GM19043 (cell line): ENCODE measurements at regions not wholly inside any gene's neighbourhood (a gene's known extent, or its start where the extent isn't known, plus 50 kb on each side); places are given as distances from the start of the nearest gene placed in this dataset.
"Not testable (repeated sequence)": the region's sequence is repeated elsewhere in the genome, so short reads cannot be mapped to it uniquely, and the experiment has no call there.

Experiments used
- ATAC-seq: cut with Tn5 transposase; IDR thresholded peaks from one replicate; pipeline ENCODE4 v1.9.1; 2021; ENCODE audit warnings: low read depth; ENCODE audit not compliant: unreplicated experiment

DNA sequence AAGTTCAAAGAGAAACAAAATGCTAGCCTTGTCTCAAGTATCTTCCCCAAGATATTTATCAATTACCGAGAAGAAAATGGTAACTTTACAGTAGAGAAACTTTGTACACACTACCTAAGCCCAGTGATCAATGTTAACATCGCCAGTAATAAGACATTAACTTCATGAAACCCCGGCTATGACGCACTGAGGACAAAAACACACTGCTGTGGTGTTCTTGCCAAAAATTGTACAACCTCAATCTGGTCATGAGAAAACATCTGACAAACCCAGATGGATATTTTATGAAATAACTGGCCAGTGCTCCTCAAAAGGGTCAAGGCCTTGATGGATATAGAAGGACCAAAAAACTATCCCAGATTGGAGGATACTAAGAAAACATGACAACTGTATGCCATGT is 85.5 kb upstream of the DTNBP1 start:
- no peak for ATAC-seq

DNA sequence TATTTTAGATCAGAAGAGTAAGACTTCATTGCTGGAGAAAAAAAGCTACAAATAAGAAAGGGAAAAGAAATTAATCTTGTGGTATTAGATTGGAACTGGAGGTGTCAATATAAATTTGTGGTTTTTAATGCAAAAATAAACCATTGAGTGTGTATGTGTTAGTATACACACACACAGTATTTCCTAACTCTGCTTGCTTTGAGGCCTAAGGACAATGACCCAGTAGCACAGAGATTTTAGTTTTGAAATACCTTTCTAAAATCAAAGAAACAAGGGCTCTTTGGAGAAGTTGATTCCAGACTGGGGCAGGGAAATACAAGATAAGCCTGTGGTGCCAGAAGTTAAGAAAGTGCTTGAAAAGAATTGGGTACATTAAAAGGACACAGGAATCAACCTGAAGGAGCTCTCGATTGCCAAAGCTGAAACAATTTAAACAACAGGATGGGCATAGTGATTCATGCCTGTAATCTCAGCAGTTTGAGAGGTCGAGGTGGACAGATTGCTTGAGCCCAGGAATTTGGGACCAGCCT is 84.6 kb upstream of the DTNBP1 start:
- ATAC-seq: no peak

DNA sequence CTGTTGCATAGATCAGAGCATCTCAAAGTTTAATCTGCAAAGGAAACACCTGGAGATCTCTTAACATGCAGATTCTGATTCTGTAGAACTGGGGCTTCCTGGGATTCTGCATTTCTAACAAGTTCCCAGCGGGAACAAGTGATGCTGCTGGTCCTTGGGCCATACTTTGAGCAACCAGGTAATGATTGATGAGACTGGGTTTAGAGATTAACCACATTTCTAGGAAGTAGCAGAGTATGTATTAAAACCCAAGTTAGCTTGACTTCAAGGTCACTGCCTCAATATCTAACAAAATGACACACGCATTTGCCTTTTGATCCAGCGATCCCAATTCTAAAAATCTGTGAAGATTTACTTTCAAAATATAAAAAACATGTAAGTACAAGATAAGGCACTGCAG is 83.0 kb upstream of the DTNBP1 start:
- ATAC-seq: no peak

DNA sequence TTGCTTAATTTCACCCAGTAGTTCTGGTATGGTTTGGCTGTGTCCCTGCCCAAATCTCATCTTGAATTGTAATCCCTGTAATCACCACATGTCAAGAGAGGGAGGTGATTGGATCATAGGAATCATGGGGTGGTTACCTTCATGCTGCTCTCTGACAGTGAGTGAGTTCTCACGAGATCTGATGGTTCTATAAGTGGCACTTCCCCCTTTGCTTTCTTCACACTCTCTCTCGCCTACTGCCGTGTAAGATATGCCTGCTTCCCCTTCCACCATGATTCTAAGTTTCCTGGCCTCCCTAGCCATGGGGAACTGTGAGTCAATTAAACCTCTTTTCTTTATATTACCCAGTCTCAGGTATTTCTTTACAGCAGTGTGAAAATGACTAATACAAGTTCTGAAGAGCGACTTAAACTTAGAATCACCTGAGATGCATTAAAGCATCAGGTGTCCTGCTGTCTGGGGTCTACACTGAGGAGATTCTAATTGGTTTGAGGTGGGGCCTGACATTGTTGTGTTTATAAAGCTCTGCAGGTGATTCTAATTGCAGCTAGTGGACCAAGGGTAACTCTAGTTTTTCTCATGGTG is 82.1 kb upstream of the DTNBP1 start:
- ATAC-seq: no peak

DNA sequence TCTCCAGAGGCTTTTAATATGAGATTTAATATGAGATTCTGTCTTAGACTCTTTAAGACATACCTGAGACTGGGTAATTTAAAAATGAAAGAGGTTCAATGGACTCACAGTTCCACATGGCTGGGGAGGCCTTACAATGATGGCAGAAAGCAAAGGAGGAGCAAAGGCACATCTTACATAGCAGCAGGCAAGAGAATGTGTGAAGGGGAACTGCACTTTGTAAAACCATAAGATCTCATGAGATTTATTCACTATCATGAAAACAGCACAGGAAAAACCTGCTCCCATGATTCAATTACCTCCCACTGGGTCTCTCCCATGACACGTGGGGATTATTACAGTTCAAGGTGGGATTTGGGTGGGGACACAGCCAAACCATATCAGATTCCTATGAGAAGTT is 79.2 kb upstream of the DTNBP1 start:
- not testable (repeated sequence) for ATAC-seq

DNA sequence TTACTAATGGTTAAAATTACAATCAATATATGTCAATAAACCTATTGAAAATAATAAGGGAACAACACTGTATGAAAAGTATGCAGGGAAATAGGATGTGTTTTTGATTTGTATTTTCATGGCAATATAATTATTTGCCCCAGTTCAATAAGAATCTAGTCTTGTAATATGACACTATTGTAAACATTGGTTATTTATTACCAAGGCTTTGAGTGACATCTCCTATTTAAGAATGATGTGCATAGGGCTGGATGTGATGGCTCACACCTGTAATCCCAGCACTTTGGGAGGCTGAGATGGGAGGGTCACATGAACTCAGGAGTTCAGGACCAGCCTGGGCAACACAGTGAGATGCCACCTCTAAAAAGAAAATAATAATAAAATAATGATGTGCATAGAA is 78.6 kb upstream of the DTNBP1 start:
- no peak for ATAC-seq

DNA sequence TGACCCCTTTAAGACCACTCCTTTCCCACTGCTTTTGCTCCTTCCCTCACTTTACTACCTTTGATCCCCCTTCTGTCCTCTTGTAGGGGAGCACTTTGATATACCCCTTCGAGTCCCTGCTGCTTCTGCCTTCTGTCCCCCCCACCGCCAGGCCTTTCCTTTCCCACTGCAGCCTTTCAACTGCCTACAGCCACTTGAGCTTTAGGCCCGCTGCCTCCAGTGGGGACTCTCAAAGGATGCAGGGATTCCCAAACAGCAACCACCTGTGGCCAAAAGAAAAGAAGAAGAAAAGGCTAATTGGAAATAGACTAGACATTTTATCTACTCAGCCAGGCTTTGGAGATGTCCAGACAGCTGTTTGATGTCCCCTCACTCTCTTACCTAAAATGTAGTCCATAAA is 77.0 kb upstream of the DTNBP1 start:
- ATAC-seq: no peak

DNA sequence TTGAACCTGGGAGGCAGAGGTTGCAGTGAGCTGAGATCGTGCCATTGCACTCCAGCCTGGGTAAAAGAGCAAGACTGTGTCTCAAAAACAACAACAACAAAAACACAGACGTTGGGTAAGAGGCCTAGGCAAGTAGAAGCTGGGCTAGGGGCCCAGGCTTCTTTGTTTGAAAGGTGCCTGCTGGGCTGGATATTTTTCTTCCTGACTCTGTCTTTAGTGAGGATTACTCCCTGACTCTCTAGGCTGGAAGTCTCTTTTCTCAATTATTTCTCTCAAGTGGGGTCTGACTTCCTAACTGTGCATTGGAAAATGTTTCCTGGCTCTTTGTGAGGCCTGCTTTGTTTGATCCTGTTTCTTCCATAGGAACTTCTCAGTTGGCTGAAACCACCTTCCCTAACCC is 76.5 kb upstream of the DTNBP1 start:
- ATAC-seq: no peak

DNA sequence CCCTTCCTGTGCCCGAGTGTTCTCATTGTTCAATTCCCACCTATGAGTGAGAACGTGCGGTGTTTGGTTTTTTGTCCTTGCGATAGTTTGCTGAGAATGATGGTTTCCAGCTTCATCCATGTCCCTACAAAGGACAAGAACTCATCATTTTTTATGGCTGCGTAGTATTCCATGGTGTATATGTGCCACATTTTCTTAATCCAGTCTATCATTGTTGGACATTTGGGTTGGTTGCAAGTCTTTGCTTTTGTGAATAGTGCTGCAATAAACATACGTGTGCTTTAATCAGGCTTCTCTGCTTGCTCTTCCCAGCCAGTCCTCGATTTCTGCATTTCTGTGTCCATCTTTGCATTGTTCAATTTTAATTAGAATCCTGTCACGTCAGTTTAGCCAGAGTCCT is 75.4 kb upstream of the DTNBP1 start:
- ATAC-seq: not testable (repeated sequence)

DNA sequence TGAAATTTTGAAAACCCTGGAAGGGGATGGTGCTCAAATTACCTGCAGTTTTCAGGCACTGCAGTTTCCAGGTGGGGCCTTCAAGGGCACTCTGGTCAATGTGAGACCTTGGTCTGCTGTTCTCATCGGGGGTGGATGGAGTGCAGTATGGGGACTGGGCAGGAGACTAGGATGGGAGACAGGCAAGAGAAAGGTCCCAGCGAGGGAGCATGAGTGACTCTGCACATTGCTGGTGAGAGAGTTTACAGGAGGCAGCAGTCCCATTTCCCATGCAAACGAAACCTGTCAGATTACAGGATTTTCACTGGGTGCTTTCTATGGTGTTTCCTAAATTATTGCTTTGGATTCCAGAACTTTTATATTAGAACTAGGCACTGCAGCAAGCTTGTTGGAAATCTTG is 73.5 kb upstream of the DTNBP1 start:
- no peak for ATAC-seq

DNA sequence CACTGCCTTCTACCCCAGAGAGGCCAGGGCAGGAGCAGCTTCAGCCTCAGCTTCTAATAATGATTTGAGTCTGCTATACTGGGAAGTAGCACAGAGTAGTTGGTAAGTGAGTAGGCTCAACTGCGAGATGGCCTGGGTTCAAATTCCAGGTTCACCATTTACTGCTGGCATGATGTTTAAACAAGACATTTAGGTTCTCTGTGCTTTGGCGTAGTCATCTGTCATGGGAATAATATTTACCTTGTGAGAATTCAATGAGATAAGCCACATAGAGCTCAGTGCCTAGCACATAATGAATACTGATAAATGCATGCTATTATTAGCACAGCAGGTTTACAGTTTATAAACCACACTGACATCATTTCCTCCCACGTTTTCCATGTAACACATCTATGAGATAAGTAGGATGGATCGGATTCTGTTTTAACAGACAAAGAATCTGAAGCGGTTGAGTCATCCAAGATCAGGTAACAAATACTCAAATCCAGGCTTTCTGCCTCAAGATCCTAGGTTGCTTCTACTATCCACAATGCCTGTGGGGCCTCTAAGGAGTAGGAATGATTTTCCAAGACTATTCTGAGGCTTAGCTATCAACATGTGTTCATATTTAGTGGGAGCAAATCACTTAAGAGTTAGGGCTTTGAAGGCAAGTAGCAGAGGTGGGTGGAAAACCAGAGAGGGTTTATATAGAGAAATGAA is 72.9 kb upstream of the DTNBP1 start:
- ATAC-seq: no peak

DNA sequence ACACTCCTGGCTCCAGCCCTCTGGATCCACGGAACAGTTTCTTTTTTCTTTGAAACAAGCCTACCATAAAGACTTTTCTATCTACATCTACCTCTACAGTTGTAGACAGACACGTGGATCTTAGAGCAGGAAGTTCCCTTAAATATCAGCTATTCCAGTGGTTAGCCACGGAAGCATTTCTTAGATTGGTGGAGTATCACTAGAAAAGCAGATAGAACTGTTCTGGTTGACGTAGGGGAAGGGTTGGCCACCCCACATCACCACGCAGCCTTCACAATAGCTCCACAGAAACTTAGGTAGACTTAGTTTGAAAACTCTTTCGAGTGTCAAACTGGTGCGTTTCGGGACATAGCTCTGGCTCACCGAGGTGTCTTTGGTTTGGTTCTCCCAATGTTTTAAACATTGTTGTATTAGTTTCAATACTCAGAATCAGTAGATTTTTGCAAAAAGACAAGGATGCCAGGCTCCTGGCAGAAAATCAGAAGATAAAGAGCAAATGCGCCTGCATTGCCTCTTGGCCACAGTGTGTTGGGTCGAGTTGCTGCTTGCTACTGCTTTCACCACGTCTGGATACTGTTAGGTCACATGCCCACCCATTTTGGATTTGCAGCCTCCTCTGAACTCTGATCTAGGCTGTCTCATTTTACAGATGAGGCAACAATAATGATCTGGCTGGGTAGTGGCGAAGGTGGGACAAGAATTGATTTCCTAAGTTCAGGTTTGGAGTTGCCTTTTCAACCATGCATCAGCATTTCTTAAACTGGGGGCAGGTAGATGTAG is 71.5 kb upstream of the DTNBP1 start:
- ATAC-seq: no peak

DNA sequence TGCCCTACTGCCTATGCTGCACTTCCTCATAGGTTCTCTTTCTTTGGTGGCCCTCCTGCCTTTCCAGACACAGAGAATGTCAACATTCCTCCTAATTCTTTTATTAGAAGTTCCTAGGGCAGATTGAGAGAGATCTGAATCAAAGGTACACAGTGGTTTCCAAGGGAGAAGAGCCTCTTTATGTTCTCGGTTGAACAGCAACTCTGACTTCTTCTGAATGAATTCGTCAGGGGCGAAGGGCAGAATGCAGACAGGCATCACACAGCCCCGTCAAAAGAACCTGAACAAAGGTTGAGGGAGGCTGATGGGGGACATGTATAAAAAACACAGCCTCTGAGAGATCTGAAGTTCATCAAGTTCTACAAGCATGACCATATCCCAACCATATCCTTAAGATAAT is 68.1 kb upstream of the DTNBP1 start:
- no peak for ATAC-seq

DNA sequence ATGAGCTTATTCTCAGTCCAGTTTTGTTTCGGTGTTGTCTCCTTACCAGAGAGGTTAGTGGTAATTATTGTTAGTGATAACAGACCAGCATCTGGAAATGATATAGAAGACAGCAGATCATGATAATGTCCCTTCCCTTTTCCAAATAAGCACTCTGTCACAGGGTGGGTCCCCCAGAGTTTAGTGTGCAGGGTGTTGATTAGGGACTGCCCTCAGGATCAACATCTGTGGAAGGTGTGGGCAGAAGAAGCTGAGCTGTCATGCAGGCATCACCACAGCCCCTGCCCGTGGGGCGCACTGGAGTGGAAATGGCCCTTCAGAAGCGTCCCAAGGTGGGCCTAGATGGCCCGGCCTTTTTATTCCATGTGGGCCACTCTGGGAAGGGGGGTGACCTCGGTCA is 67.6 kb upstream of the DTNBP1 start:
- no peak for ATAC-seq

DNA sequence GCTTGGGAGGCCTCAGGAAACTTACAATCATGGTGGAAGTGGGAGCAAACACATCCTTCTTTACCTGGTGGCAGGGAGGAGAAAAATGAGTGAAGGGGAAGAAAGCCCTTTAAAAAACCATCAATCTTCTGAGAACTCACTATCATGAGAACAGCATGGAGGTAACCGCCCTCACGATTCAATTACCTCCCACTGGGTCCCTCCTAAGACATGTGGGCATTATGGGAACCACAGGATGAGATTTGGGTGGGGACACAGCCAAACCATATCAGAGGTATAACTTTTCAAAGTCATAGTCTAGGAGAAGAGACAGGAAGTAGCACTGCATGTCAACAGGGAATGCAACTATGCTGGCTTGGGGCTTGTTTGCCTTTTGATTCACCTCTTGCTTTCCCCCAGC is 59.9 kb upstream of the DTNBP1 start:
- no peak for ATAC-seq

DNA sequence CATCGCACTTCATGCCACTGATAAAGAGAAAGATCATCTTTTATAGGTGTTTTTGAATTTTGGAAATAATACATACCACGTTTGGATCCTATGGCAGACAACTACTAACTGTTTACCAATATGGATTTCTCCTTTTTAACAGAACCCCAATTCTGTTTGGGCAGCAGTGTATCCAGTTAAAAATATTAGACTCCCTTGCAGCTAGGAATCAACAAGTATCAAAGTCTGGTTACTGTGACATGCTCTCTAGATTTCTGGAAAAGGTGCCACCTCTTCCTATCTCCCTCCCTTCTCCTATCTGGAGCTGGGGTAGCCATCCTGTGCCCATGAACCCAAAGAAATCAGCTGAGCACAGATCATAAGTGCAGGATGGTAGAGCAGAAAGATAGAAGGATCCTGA is 54.1 kb upstream of the DTNBP1 start:
- no peak for ATAC-seq

DNA sequence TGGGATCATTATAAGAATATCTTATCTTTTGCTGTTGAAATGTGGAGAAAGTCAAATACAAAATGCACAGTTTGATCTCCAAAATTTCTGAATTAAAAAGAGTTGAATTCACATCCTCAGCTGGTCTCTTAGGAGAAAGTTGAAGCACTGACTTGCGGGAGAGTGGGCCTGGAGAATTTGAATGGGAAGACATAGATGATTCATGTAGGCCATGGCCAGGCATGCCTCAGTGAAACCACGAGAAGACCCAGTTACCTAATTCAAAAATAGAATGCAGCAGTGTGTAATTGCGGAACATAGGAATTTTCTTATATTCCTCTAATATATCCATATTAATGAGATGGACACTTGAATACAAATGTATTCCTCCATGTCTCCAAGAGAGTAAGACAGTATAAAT is 53.0 kb upstream of the DTNBP1 start:
- ATAC-seq: no peak

DNA sequence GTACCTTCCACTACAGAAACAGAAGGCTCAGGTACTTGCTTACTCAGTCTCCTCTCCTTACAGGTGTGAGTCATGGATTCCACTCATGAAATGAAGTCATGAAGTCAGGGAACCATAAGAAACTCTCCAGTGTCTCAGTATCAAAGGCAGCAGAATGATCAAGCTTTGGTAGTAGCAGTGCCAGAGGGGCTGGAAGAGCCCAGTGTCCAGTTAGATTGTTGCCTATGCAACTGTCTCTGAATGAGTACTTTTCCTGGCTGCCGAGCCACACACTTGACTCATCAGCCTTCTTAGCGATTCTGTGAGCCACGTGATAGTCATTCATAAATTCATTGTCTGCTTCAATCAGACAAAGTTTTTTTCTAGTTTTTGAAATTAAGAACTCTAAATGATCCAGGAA is 52.2 kb upstream of the DTNBP1 start:
- ATAC-seq: no peak

DNA sequence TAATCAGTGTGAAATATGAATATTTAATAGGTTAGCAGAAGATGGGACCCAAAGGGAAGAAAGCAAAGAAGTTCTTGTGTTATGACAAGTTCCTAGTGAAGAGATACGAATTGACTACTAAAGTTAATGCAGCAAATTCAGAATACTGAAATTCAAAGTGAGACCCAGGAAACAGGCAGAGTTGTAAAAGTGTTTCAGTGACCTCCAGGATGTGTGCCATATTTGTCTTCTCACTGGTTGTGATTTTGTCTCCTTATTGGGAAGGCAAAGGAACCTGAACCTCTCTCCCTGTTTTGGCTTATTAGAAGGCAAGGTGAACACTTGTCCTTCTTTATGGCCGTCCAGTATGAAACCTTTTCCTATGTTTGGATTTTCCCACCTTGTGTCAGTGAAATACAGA is 51.8 kb upstream of the DTNBP1 start:
- ATAC-seq: no peak

DNA sequence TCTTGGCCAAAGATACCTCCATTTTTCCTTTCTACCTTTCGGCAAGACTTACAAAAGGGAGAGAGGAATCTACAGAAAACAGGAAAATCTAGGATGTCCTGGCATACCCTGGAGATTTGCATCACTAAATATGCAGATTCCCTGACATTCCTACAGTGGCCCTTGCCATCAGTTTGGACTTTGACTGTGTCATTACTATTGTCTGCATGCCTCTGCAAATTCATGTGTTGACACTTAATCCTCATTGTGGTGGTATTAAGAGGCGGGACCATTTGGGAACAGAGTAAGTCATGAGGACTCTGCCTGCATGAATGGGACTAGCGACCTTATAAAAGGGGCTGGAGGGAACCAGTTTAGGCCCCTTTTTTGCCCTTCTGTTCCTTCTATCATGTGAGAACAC is 50.5 kb upstream of the DTNBP1 start:
- no peak for ATAC-seq

DNA sequence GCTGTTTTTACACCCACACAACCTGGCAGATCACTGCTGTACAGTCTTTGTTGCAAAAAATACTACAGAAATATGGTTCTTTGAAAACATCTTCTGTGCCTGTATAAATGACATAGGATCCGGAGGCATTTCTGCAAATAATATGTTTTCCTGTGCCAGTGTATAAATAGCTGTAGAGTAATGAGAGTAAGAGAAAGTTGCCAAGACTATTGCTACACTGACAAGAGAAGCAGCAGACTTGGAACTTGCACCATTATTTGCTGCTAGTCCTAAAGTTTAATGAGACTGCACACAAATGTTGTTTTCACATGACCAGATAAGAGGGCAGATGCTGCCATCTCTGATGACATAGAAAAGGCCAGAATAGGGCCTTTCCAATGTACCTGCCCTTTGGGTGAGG is 50.0 kb upstream of the DTNBP1 start:
- ATAC-seq: no peak
